Ascending aorta (tissue), 2 donors: ENCODE measurements at regions not wholly inside any gene's neighbourhood (a gene's known extent, or its start where the extent isn't known, plus 50 kb on each side); places are given as distances from the start of the nearest gene placed in this dataset.

ENCODE experiments used
- DNase-seq, 2 donors: peaks; one replicate each; pipeline ENCODE4 v3.0.0-alpha.2; 2019; ENCODE audit warnings: low spot score in 2 of 2
- H3K27ac ChIP-seq, 2 donors: fragments of 200-600 bp; sonication (generic); one replicate each; pipeline ENCODE4 v1.5.1; 2016 to 2017; ENCODE audit warnings: mild to moderate bottlenecking in 1 of 2
- H3K27me3 ChIP-seq: fragments of 200-600 bp; sonication (generic); one replicate; pipeline ENCODE4 v1.5.1; 2017
- H3K36me3 ChIP-seq, 2 donors: fragments of 200-600 bp; sonication (generic); one replicate each; pipeline ENCODE4 v1.5.1; 2016
- H3K4me1 ChIP-seq, 2 donors: fragments of 200-600 bp; sonication (generic); one replicate each; pipeline ENCODE4 v1.5.1; 2016 to 2017; ENCODE audit warnings: mild to moderate bottlenecking in 1 of 2
- H3K4me3 ChIP-seq, 2 donors: fragments of 200-600 bp; sonication (generic); one replicate each; pipeline ENCODE4 v1.5.1; 2016 to 2017; ENCODE audit warnings: mild to moderate bottlenecking in 1 of 2
- H3K9me3 ChIP-seq, 2 donors: fragments of 200-600 bp; sonication (generic); one replicate each; pipeline ENCODE4 v1.5.1; 2016
- CTCF ChIP-seq, 3 experiments: fragments of 200-600 bp in 2 of 3; fragments of 450-650 bp in 1 of 3; sonication (generic) in 2 of 3; IDR thresholded peaks; one replicate each; pipeline ENCODE4 v1.5.1; 2016 to 2019; ENCODE audit warnings: antibody characterized with exemption in 3 of 3, mild to moderate bottlenecking in 1 of 3, moderate library complexity in 1 of 3
- intact Hi-C: fragments of 100-400 bp; cut with DNase I; formaldehyde crosslinking; loops from one replicate; pipeline ENCODE4 v1.15.1; 2023

- Histone ChIP-seq H3K4me1 (no peaks in the 10 kb centered on the region), H3K36me3 (no peaks in the 10 kb centered on the region), H3K27ac (no peak overlapping the region), H3K9me3 (no peaks in the 10 kb centered on the region), H3K4me3 (no peak overlapping the region), H3K27me3 (no peaks in the 10 kb centered on the region)
- DNase-seq, result no peak
- intact Hi-C loops, result no loop called here
- no peak for TF ChIP-seq CTCF (IDR thresholded peaks at IDR 0.05)
Observed at GRCh38 chr13:86838411-86839120, 832.6 kb upstream of the SLITRK5 start.

- Histone ChIP-seq H3K9me3 (no peaks in the 10 kb centered on the region), H3K27ac (no peak overlapping the region), H3K27me3 (no peaks in the 10 kb centered on the region), H3K4me3 (no peak overlapping the region), H3K4me1 (no peaks in the 10 kb centered on the region), H3K36me3 (no peaks in the 10 kb centered on the region)
- no peak for TF ChIP-seq CTCF (IDR thresholded peaks at IDR 0.05)
- no peak for DNase-seq
- intact Hi-C loops, result no loop called here
Observed at GRCh38 chr13:86839221-86839620, 832.0 kb upstream of the SLITRK5 start.

GRCh38 chr13:86840250-86841191 is 830.6 kb upstream of the SLITRK5 start:
- Histone ChIP-seq H3K27me3 (no peaks in the 10 kb centered on the region), H3K27ac (no peak overlapping the region), H3K4me3 (no peak overlapping the region), H3K4me1 (no peaks in the 10 kb centered on the region), H3K9me3 (no peaks in the 10 kb centered on the region), H3K36me3 (no peaks in the 10 kb centered on the region)
- no peak for TF ChIP-seq CTCF (IDR thresholded peaks at IDR 0.05)
- no peak for DNase-seq
- intact Hi-C loops, result no loop called here

DNA sequence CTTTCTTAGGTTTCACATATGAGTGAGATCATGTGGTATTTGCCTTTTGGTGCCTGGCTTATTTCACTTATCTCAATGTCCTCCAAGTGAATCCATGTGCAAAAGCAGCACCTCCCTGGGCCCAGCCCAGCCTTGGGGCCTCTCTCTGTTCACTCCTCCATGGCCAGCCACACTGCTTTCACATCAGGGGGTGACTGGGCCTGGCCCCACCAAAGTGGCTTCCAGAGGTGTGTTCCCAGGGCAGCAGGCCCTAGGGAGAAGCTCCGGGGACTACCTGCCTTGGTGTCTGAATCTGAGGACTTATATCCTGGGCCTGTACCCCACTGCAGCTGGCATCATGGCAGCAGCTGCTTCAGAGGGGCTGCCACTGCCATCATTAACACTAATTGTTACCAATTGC is 829.9 kb upstream of the SLITRK5 start:
- Histone ChIP-seq H3K27ac (no peak overlapping the region), H3K9me3 (no peaks in the 10 kb centered on the region), H3K4me3 (no peak overlapping the region), H3K36me3 (no peaks in the 10 kb centered on the region), H3K4me1 (no peaks in the 10 kb centered on the region), H3K27me3 (no peaks in the 10 kb centered on the region)
- intact Hi-C loops, result no loop called here
- no peak for TF ChIP-seq CTCF (IDR thresholded peaks at IDR 0.05)
- no peak for DNase-seq

GRCh38 chr13:86846501-86846900 is 824.7 kb upstream of the SLITRK5 start:
- no peaks in the 10 kb centered on the region for H3K4me1 ChIP-seq
- H3K4me3 ChIP-seq, result no peak overlapping the region
- H3K36me3 ChIP-seq, result no peaks in the 10 kb centered on the region
- no peak overlapping the region for H3K27ac ChIP-seq
- no peak for TF ChIP-seq CTCF (IDR thresholded peaks at IDR 0.05)
- H3K9me3 ChIP-seq, result no peaks in the 10 kb centered on the region
- intact Hi-C loops, result no loop called here
- no peak for DNase-seq
- no peaks in the 10 kb centered on the region for H3K27me3 ChIP-seq
